ENCODE measurements at regions not wholly inside any gene's neighbourhood (a gene's known extent, or its start where the extent isn't known, plus 50 kb on each side); places are given as distances from the start of the nearest gene placed in this dataset.

DNA sequence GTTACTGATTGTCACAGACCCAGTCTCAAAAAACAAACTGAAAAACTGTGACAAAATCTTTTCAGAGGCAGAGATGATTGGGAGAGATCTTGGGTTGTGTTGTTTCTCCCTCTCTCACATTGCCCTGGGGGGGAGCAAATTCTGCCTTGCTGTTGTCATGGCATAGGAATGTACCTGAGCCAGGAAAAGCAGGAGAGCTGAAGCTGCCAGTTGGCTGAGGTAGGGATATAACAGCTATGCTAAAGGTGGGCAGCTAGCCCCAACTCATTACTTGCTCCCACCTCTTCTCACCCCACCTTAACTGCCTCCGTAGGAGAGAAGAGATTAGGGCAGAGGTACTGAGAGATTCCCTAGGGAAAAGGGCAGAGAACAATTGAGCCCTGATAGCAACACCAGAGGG lies 299.3 kb downstream of the OSR1 start:
- TF ChIP-seq, protein P1, sequence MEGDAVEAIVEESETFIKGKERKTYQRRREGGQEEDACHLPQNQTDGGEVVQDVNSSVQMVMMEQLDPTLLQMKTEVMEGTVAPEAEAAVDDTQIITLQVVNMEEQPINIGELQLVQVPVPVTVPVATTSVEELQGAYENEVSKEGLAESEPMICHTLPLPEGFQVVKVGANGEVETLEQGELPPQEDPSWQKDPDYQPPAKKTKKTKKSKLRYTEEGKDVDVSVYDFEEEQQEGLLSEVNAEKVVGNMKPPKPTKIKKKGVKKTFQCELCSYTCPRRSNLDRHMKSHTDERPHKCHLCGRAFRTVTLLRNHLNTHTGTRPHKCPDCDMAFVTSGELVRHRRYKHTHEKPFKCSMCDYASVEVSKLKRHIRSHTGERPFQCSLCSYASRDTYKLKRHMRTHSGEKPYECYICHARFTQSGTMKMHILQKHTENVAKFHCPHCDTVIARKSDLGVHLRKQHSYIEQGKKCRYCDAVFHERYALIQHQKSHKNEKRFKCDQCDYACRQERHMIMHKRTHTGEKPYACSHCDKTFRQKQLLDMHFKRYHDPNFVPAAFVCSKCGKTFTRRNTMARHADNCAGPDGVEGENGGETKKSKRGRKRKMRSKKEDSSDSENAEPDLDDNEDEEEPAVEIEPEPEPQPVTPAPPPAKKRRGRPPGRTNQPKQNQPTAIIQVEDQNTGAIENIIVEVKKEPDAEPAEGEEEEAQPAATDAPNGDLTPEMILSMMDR (IDR thresholded peaks at IDR 0.05; ENCODE audit: control insufficient read depth, extremely low read depth, insufficient read depth), result no peak
- H3K4me3 ChIP-seq (ENCODE audit: low read depth, low read length), result no peak overlapping the region
- no peak for DNase-seq (ENCODE audit: low read depth)

DNA sequence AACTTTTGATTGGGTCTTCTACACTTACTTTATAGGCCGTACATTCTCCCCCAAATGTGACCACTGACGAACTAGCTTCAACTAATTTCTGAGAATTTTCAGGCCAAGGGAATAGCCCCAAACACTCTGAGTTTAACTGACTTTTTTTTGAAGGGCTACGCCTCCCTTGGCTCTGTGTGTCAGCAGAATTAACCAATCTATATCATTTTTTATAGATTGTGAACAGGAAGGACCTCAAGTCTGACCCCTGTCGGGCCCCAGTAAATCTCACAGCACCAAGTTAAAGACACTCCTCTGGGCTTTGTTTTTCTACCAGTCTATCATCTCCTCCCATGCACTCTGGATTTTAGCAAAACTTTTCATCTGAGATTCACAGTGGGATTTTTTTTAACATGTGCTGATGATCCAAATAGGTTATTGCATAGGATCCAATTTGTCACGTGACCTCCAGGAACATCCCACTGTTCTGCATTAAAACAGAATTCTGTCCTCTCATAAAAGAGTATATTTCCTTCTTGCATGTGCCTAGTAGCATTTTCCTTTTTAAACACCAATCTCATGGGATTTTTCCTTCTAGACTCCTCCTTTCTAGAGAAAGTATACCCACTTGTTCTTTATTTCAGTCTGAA lies 307.1 kb downstream of the OSR1 start:
- TF ChIP-seq, protein P1 (IDR thresholded peaks at IDR 0.05; ENCODE audit: control insufficient read depth, extremely low read depth, insufficient read depth), result no peak
- DNase-seq (ENCODE audit: low read depth), result no peak
- H3K4me3 ChIP-seq (ENCODE audit: low read depth, low read length), result no peak overlapping the region

DNA sequence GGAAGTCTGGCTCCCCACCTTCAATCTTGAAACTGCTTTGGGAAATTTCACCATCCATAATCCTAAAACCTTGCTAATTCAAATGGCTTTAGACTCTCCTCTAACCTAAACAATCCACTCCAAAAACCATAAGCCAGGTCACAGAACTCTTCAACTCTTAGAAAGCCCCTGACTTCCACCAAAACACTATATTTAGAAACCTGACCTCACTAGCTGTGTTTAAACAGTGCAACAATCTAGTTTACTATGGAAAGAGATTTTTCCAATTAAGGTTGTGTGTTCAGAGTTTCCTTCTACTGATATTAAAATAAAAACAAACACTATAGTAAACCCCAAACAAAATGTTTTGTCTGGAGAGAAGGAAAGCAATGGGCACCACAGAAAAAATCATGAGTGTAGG lies 308.1 kb downstream of the OSR1 start:
- TF ChIP-seq, protein P1 (IDR thresholded peaks at IDR 0.05; ENCODE audit: control insufficient read depth, extremely low read depth, insufficient read depth), result no peak
- no peak overlapping the region for H3K4me3 ChIP-seq (ENCODE audit: low read depth, low read length)
- DNase-seq (ENCODE audit: low read depth), result no peak

DNA sequence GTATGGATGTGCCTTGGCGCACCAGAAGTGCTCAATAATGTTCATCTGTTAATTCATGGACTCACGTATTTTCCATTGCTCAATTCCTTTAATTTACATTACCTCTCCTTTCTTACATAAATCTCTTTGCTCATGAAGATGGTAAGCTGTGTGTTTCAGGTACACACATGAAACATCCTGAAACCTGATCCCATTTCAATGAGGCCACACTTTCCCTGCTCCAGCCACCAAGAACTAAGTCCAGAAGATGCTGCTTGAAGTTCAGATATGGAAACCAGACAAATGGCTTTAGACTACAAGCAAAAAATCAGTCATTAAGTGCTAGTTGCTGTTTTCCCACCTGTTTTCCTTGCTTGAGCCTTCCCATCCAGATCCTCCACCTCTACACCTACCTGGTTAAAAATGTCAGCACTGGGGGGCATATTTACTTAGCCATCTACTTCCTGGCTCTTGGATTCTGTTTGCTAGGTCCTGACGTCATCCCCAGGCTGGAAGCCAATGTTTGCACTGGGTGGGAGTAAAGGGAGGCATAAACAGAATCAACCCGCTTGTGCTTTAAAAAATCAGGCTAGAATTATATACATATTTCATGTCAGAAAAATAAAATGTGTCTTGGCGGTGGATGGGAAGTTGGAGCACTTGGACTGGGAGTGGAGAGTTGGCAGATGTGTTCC lies 309.7 kb downstream of the OSR1 start:
- TF ChIP-seq, protein P1 (IDR thresholded peaks at IDR 0.05; ENCODE audit: control insufficient read depth, extremely low read depth, insufficient read depth), result no peak
- no peak overlapping the region for H3K4me3 ChIP-seq (ENCODE audit: low read depth, low read length)
- DNase-seq (ENCODE audit: low read depth), result no peak

DNA sequence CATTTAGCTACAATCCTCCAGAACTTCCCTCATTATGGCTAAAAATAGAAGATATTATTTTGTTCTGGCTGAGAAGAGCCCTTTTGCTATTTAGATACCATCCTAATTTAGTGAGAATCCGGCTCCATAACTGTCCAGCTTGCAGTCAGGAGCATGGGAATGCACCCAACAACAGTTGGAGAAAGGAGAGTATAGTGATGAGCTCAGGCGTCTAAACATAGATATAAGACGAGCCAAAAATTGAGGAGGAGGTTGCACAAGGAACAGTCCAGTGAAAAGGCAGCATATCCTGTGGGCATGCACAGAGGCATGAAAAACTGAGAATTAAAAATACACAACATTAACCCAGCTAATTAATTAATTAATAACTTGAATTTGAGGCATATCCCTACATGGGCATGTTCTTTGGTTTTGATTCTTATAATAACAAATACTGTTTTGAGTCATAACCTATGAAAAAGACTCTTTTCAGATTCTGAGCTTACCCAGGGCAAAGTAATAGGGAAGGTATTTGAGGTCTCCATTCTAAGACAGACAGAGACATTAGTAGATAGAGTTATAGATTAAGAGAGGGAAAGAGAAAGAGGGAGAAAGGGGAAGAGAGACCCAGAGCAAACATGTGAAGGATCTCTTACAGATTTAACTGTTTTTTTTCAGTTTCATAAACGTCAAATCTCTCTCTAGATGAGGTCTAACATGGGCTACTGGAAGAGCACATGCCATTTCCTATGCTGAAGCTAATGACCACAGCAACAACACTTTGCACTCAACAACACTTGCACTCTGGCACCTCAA lies 311.2 kb downstream of the OSR1 start:
- no peak overlapping the region for H3K4me3 ChIP-seq (ENCODE audit: low read depth, low read length)
- TF ChIP-seq, protein P1 (IDR thresholded peaks at IDR 0.05; ENCODE audit: control insufficient read depth, extremely low read depth, insufficient read depth), result no peak
- no peak for DNase-seq (ENCODE audit: low read depth)

DNA sequence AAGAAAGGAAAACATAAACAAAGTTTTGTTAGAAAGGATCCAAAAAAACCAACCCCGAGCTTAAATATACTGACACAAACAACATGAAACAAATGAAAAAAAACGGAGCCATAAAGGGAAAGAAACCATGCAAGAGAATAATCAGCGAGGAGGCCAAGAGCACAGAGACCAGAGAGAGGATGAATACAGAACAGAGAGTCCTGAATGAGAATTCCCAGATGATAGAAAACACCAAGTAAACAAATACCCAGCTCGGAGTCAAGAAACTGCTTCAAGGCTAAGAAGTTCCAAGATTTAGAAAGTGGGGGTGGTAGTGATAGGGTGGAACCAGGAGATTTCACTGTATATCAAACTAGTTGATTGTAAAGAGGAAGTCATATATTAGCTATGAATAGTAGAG lies 313.3 kb downstream of the OSR1 start:
- TF ChIP-seq, protein P1 (IDR thresholded peaks at IDR 0.05; ENCODE audit: control insufficient read depth, extremely low read depth, insufficient read depth), result no peak
- no peak overlapping the region for H3K4me3 ChIP-seq (ENCODE audit: low read depth, low read length)
- no peak for DNase-seq (ENCODE audit: low read depth)
